HL-60 (cell line): ENCODE measurements at regions not wholly inside any gene's neighbourhood (a gene's known extent, or its start where the extent isn't known, plus 50 kb on each side); places are given as distances from the start of the nearest gene placed in this dataset.

Experiments used
- CTCF ChIP-seq: IDR thresholded peaks from one replicate; pipeline ENCODE4 v1.5.1; 2011; ENCODE audit warnings: low read length, control low read depth, inconsistent platforms; ENCODE audit not compliant: insufficient read depth
- GABPA ChIP-seq: IDR thresholded peaks from 2 replicates; pipeline ENCODE4 v1.6.1; 2012; ENCODE audit warnings: low read depth
- REST ChIP-seq: IDR thresholded peaks from 2 replicates; pipeline ENCODE4 v1.6.1; 2012; ENCODE audit warnings: low read depth; ENCODE audit not compliant: insufficient replicate concordance

DNA sequence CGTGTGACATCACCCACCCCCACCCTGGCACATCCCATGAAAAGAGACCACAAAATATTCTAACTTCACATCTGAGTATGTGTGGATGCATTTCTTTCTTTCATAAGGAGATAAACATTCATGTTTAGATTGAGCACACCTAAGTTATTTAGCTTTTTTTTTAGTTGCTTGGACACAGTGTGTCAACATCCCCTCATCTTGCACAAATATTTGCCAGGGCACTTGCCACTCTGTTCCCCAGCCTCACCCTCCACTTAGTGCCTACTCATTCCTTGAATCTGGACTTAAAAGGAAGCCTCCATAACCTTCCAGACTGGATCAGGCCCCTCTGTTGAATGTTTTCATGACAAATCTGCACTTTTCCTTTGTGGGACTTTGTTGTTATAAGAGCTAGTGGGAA is 338.9 kb upstream of the IGFBP3 start:
- no peak for TF ChIP-seq CTCF
- TF ChIP-seq GABPA = no peak
- no peak for TF ChIP-seq REST
